ENCODE measurements at regions not wholly inside any gene's neighbourhood (a gene's known extent, or its start where the extent isn't known, plus 50 kb on each side); places are given as distances from the start of the nearest gene placed in this dataset.

- TF ChIP-seq ZBTB33 (IDR thresholded peaks at IDR 0.05; ENCODE audit: borderline replicate concordance, low read depth) (no peak), SIN3A (IDR thresholded peaks at IDR 0.05; ENCODE audit: borderline replicate concordance, low read depth, low read length) (no peak), RFX5 (IDR thresholded peaks at IDR 0.05; ENCODE audit: low read length) (no peak), FOSL2 (IDR thresholded peaks at IDR 0.05; ENCODE audit: borderline replicate concordance, low read depth) (no peak)
Observed at GRCh38 chr1:163820226-163820625, 498.5 kb downstream of the NUF2 start (continued).

GRCh38 chr1:163820766-163821165 lies 499.0 kb downstream of the NUF2 start:
- Histone ChIP-seq H3K27ac (ENCODE audit: low read depth in 2 of 2, low read length in 1 of 2) (no peak overlapping the region), H4K20me1 (ENCODE audit: insufficient read depth) (no peaks in the 10 kb centered on the region), H3F3A (replicated peaks; ENCODE audit: insufficient read depth) (no peaks in the 10 kb centered on the region), H3K9me2 (no peaks in the 10 kb centered on the region), H3K36me3 (replicated peaks in 1 of 2; ENCODE audit: control insufficient read depth in 1 of 2, insufficient read depth in 2 of 2, low read length in 1 of 2) (no peaks in the 10 kb centered on the region), H3K4me1 (ENCODE audit: control insufficient read depth in 1 of 2, insufficient read depth in 2 of 2, low read depth in 1 of 2, low read length in 1 of 2) (no peaks in the 10 kb centered on the region), H3K4me3 (ENCODE audit: low read depth in 2 of 2, low read length in 1 of 2) (no peak overlapping the region), H3K27me3 (ENCODE audit: insufficient read depth) (no peaks in the 10 kb centered on the region), H3K79me2 (ENCODE audit: insufficient read depth) (no peaks in the 10 kb centered on the region), H3K4me2 (no peak overlapping the region), H2AFZ (ENCODE audit: low read depth) (no peak overlapping the region), H3K9me3 (no peaks in the 10 kb centered on the region), H3K9ac (no peak overlapping the region)
- ChIA-PET CTCF (interaction anchor here (0.7 to 1.2 kb wide), 2 partner anchors 10 to 967 kb away, joined by 3 to 5 read pairs; no protein-coding TSS in a partner anchor), POLR2A (no interaction called here)
- TF ChIP-seq CTCF (IDR thresholded peaks at IDR 0.05) = peak; percentile 46; the same call in 1 of the 2 replicates
- no peak for TF ChIP-seq TAF1 (IDR thresholded peaks at IDR 0.05; ENCODE audit: borderline replicate concordance, low read depth, low read length)
- no peak for DNase-seq
- WGBS (ENCODE audit: low lambda C conversion rate) = 3% methylated on average over 1 of the region's 1 CpG

GRCh38 chr1:163821679-163822078 lies 499.9 kb downstream of the NUF2 start:
- no peak overlapping the region for H3K9ac ChIP-seq
- no peak overlapping the region for H3K4me2 ChIP-seq
- ChIA-PET CTCF (interaction anchor here (0.7 kb wide), 1 partner anchor 103 kb away, joined by 3 read pairs; no protein-coding TSS in a partner anchor), POLR2A (no interaction called here)
- no peak overlapping the region for H2AFZ ChIP-seq (ENCODE audit: low read depth)
- H3F3A ChIP-seq (replicated peaks; ENCODE audit: insufficient read depth) = no peaks in the 10 kb centered on the region
- H3K36me3 ChIP-seq (replicated peaks in 1 of 2; ENCODE audit: control insufficient read depth in 1 of 2, insufficient read depth in 2 of 2, low read length in 1 of 2) = no peaks in the 10 kb centered on the region
- H3K4me3 ChIP-seq (ENCODE audit: low read depth in 2 of 2, low read length in 1 of 2) = no peak overlapping the region
- H4K20me1 ChIP-seq (ENCODE audit: insufficient read depth) = no peaks in the 10 kb centered on the region
- H3K27me3 ChIP-seq (ENCODE audit: insufficient read depth) = no peaks in the 10 kb centered on the region
- TF ChIP-seq YY1 (IDR thresholded peaks at IDR 0.05; ENCODE audit: low read depth) = no peak
- no peak for TF ChIP-seq FOSL2 (IDR thresholded peaks at IDR 0.05; ENCODE audit: borderline replicate concordance, low read depth)
- H3K4me1 ChIP-seq (ENCODE audit: control insufficient read depth in 1 of 2, insufficient read depth in 2 of 2, low read depth in 1 of 2, low read length in 1 of 2) = no peaks in the 10 kb centered on the region
- no peaks in the 10 kb centered on the region for H3K79me2 ChIP-seq (ENCODE audit: insufficient read depth)
- H3K27ac ChIP-seq (ENCODE audit: low read depth in 2 of 2, low read length in 1 of 2) = no peak overlapping the region
- H3K9me2 ChIP-seq = no peaks in the 10 kb centered on the region
- no peaks in the 10 kb centered on the region for H3K9me3 ChIP-seq
- no peak for DNase-seq

Data from SK-N-SH (cell line).